SIG-M5 treated with dmso at 0.1 percent for 504 hours (cell line): ENCODE measurements at regions not wholly inside any gene's neighbourhood (a gene's known extent, or its start where the extent isn't known, plus 50 kb on each side); places are given as distances from the start of the nearest gene placed in this dataset.

ENCODE experiments used
- DNase-seq: peaks from one replicate; lab custom pipeline; 2025; ENCODE audit not compliant: unreplicated experiment; lab: John Stamatoyannopoulos, UW

DNA sequence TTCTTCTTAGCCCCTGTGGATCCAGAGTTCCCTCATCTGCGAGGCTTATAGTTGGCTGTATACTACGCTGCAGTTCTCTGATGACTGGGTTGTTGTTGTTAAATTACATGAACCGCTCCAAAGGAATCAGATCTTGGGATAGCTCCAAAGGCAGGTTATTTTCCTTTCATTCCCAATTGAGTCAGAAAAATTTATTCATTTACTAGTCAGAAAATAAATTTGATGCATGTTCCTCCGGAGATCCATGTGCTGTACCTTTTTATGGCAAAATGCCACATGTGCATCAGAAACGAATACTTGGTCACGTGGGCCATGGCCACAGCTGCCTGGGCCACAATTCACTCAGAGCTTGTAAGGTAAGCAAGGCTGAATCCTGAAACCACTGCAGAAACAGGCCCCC is 304.0 kb downstream of the NR2F1-AS1 start:
- DNase-seq: no peak

DNA sequence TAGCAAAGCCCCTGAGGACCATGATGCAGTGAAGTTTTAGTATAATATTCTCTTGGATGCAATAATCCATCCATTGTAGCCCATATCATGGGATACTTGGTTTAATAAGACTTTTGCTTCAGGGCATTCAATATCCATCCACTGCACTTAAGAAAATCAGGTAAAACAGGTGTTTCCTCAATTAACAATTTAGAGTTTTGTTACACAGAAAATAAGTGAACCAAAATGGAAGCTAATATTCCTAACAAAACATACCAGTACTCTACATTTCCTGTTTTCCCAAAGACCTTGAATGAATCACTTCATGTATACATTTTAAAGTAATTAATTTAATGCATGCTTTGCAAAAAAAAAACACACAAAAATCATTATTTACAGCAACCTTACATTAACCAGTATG is 305.6 kb downstream of the NR2F1-AS1 start:
- DNase-seq: no peak

GRCh38 chr5:93274291-93274690 is 306.7 kb downstream of the NR2F1-AS1 start:
- no peak for DNase-seq

DNA sequence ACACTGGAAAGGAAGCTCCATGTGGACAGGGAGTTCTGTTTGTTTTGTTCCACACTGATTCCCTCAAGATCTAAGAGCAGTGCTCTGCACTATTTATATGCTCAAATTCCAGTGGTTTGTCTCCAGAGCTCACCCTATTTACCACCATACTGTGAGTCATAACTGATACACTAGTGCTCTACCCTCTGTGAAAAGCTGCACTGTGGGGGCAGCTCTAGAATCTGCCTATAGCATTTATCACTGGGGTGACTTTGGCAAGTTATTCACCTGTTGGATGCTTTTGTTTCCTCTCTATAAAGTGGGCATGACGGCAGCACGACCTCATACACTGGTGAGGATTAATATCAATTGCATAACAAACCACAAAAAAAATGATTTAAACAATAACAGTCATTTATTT is 307.8 kb downstream of the NR2F1-AS1 start:
- no peak for DNase-seq

DNA sequence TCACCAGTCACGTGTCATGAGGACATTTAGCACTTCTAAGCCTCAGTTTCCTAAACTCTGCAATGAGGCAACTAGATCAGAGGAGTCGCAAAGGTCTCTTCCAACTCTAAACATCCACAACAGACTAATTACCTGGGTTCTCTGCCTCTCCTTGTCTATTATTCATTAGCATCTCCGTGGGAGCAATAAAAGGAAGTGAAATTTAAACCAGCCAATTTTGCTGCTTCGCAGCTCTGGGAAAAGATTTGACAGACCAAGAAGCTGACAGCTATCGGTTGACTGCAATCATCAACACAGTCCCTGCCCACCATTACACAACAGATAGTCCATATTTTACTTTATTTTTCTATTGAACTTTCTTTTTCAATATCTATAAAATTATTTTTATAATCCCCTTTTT is 308.9 kb downstream of the NR2F1-AS1 start:
- no peak for DNase-seq

DNA sequence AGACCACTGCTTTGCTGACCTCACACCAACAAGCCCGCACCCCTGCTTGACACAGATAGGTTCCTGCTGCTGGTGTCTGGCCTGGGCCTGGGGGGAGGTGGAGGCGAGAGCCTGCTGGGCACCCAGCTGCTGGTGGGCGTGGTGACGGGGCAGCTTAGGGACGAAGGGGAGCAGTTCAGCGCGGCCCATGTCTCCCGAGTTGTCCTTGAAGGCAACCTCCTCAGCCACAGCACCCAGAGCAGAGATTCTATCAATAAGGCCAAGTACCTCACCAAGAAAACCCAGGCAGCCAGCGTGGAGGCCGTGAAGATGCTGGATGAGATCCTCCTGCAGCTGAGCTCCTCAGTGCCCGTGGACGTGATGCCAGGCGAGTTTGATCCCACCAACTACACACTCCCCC is 313.3 kb downstream of the NR2F1-AS1 start:
- no peak for DNase-seq

DNA sequence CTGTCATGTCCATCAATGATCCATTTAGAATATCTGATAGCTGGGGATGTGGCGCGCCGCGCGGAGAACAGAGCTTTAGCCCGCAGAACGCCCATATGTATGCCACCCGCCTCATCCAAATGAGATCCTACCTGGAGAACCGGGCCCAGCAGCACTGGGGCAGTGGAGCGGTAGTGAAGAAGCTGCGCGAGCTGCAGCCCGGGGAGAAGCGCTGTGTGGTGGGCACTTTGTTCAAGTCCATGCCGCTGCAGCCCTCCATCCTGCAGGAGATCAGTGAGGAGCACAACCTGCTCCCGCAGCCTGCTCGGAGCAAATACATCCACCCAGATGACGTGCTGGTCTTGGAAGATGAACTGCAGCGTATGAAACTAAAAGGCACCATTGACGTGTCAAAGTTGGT is 313.7 kb downstream of the NR2F1-AS1 start:
- DNase-seq: no peak

- no peak for DNase-seq
These were observed 323.4 kb downstream of the NR2F1-AS1 start for GRCh38 chr5:93257616-93258015.

GRCh38 chr5:93255796-93256195 is 325.2 kb downstream of the NR2F1-AS1 start:
- no peak for DNase-seq

DNA sequence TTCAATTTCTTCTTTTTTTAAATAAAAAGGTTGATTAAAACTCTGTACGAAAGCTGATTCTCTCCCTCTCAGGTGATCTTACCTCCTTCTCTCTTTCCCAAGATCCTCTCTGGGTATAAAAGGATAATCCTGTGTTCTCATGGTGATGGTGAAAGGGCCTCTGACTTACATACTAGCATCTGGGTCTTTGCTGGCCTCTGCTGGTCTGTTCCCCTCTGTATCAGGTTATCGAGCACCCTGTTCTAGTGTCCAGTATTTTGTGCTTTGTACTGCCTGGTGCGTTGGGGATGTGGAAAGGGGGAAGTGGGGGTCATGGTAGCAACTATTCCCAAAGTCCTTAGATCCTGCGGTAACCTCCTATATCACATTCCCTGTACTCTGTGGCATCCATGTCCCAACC is 328.9 kb downstream of the NR2F1-AS1 start:
- no peak for DNase-seq

DNA sequence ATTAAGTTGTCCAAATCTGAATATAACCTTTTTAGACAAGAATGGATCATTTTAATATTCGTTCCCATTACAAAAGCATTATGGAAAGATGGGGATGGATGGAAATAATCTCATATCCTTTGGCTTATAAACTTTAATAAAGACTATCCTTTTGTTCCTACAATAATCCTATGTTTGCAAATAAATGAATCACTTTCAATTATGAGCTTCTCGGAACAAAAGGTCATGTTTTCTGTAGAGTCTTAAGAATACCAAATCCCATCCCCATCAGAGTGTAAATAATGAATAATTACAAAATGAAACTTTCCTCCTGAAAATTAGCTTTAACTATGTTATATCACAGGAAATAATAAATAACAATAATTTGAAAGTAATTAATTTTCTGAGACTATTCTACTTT is 329.7 kb downstream of the NR2F1-AS1 start:
- no peak for DNase-seq

DNA sequence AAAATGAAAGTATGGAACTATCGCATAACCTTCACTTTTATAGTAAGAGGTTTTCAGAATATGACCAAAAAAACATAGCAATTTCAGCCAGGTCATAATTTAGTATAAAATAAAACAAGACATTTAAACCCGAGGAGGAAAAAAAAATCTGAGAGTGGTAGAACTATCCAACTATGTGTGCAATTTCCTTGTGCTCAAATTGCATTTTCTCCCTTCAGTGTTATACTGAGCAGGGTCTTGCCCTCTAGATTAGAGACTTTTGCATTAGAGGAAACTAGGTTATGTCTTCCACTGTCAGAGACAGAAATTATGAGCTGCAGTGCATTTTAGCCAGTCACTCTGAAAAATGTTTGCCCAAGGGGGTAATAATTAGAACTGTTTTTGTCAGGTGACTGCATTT is 330.6 kb downstream of the NR2F1-AS1 start:
- DNase-seq: no peak

DNA sequence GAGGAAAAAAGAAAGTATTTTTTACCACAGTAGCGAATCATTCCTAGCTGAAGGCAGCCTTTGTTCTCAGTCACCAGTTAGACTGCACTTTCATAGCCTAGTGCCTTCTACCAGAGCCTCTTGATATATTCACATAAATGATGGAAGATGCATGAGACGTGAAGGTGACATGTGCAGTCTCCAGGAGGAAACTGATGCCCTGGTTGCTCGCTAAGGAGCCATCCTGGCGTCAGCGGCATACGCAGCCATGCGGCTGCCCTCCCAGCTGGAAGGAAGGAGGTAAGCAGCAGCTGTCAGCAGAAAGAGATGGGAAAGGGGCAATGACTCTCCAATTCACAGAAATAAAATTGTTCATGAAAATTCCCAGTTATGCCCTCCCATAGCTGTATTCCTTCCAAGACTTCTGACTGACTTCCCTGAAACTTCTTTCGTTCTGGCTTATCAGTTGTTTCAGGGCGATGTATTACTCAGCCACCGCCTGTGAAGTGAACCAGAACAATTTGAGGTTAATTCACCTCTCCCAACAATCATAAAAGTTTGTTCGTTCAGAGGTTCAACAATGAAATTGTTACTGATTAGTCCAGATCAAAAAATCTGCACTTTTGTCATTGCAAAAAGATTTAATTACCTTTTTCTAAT is 331.2 kb downstream of the NR2F1-AS1 start:
- no peak for DNase-seq

GRCh38 chr5:93247105-93247504 is 333.9 kb downstream of the NR2F1-AS1 start:
- DNase-seq: no peak

DNA sequence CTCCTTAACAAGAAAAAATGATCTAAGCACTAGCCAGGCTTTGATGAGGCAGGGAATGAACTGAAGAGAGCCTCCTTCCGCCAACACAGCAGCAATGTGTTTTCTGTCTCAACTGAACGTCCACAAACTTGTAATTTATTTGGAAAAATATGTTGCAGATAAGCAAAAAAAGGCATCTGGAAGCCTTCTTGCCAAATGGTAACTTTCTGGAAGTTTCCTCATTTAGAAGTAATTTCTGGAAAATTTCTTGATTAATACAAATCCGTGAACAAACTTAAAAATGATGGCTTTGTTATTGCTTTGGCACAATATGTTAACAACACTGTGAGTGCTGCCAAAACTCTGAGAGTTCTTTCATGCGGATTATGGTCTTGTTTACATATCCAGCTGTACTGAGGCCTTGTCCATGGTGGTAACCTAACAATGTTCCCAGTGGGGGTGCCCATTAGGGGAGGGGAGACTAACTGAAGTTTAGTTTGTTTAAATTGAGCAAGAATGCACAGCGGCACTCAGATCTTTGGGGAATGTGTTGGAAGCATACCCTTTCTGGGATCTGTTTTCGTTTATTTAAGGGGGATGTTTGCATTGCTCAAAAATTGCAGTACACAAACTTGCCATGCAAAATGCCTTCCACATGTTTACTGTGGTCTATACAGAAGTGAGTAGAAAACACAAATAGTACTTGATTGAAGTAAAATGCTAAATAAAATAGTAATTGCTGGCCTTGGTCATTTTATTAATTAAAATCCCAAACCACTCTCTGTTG is 334.7 kb downstream of the NR2F1-AS1 start:
- DNase-seq: no peak

- no peak for DNase-seq
These were observed 335.8 kb downstream of the NR2F1-AS1 start for GRCh38 chr5:93245226-93245625.

- DNase-seq: no peak
These were observed 337.5 kb downstream of the NR2F1-AS1 start for GRCh38 chr5:93243481-93243880.

DNA sequence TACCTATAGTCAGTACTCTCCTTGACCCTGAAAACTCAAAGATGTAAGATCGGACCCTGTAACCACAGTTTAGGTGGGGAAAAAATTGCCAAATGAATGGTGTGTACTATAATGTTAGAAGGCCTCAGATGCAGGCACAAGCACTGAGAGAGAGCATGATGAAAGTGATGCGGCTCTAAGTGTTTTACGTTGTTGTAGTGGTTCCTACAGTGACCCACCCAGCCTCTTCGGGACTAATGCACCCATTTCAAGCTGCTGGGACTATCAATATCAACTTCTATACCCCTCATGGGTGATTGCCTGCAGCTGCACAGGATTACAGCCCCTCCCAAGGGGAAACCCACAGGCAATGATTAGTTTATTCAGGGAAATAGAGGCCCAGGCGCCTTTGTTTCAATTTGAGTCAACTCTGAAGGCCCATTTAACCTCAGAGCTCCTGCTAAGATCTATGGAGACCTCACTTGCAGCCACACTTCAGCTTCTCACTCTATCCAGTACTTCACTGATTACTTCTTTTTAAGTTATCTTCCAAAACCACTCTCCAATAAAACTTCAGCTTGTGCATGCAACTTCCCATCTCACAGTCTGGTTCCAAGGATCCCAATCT is 340.7 kb downstream of the NR2F1-AS1 start:
- no peak for DNase-seq

GRCh38 chr5:93236807-93237421 is 344.1 kb downstream of the NR2F1-AS1 start:
- DNase-seq: no peak

GRCh38 chr5:93235761-93236160 is 345.3 kb downstream of the NR2F1-AS1 start:
- no peak for DNase-seq

DNA sequence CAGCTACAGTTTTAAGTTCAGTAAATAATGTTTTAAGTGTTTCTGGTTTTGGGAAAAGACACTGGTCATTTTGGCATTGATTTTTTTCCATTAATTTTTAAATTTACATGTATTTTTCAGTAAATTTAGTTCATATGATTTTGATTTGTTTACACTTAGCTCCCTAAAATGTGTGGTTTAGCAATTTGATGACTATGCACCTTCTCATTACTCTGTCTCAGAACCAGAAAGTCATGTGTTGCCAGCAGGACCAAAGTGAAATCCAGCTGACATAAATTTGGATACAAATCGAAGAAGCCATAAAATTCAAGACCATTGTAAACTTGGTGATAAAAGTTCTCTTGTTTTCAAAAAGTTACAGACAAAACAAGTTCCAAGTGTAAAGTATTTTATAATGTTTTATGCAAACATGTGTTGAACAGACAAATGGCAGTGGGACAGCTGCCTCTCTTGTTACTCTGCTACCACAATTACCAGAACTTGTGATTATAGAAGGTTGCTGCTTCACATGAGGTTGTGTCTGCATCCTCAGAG is 354.8 kb downstream of the NR2F1-AS1 start:
- DNase-seq: no peak

DNA sequence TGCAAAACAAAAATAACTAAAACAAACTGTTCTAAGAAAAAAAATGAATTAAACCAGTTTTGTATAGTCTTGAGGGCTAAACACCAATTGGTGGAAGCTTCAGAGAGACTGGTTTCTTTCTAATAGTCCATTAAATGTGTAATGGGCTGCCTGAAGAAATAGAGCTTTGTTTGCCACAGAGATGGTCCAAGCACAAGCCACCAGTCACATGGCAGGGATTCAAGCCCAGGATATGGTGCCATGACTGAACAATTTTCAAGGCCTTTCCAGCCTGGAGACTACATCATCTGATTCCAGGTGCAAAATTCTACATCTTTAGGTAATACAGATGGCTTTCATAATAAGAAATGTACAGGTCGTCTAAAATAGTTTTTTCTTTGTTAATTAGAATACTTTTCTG is 355.3 kb downstream of the NR2F1-AS1 start:
- DNase-seq: no peak
